Mesendoderm (in vitro differentiated cells): ENCODE measurements at regions not wholly inside any gene's neighbourhood (a gene's known extent, or its start where the extent isn't known, plus 50 kb on each side); places are given as distances from the start of the nearest gene placed in this dataset.

ENCODE experiments used
- DNase-seq: peaks from one replicate; pipeline ENCODE4 v3.0.0; 2013
- H2AK5ac ChIP-seq: 2 replicates; pipeline ENCODE4 v1.6.1; 2013; ENCODE audit warnings: low read length, inconsistent platforms
- H2BK120ac ChIP-seq: 2 replicates; pipeline ENCODE4 v1.6.1; 2013; ENCODE audit warnings: low read depth, mild to moderate bottlenecking, low read length, moderate library complexity, mixed read lengths
- H2BK15ac ChIP-seq: replicated peaks from 2 replicates; pipeline ENCODE4 v1.6.1; 2013; ENCODE audit warnings: low read depth, mild to moderate bottlenecking, moderate library complexity
- H2BK5ac ChIP-seq: 2 replicates; pipeline ENCODE4 v1.6.1; 2013; ENCODE audit warnings: low read length, inconsistent platforms
- H3K18ac ChIP-seq: 2 replicates; pipeline ENCODE4 v1.6.1; 2013; ENCODE audit warnings: mild to moderate bottlenecking, low read length, mixed read lengths
- H3K23ac ChIP-seq: one replicate; pipeline ENCODE4 v1.6.1; 2013; ENCODE audit warnings: low read length
- H3K27ac ChIP-seq: 2 replicates; pipeline ENCODE4 v1.5.1; 2013; ENCODE audit warnings: low read depth, mild to moderate bottlenecking, inconsistent platforms, low read length, moderate library complexity
- H3K27me3 ChIP-seq: 2 replicates; pipeline ENCODE4 v1.6.1; 2013; ENCODE audit warnings: low read length, control low read depth, mild to moderate bottlenecking, inconsistent platforms; ENCODE audit not compliant: insufficient read depth, poor library complexity
- H3K36me3 ChIP-seq: 2 replicates; pipeline ENCODE4 v1.6.1; 2013; ENCODE audit warnings: low read length, inconsistent platforms; ENCODE audit not compliant: control insufficient read depth, insufficient read depth
- H3K4ac ChIP-seq: one replicate; pipeline ENCODE4 v1.6.1; 2013; ENCODE audit warnings: low read depth, mild to moderate bottlenecking, low read length, moderate library complexity
- H3K4me1 ChIP-seq: 2 replicates; pipeline ENCODE4 v1.6.1; 2013; ENCODE audit warnings: low read depth, low read length, inconsistent platforms; ENCODE audit not compliant: control insufficient read depth
- H3K4me2 ChIP-seq: 2 replicates; pipeline ENCODE4 v1.6.1; 2013; ENCODE audit warnings: low read length
- H3K4me3 ChIP-seq: 2 replicates; pipeline ENCODE4 v1.5.1; 2013; ENCODE audit warnings: mild to moderate bottlenecking, low read length
- H3K56ac ChIP-seq: one replicate; pipeline ENCODE4 v1.6.1; 2013; ENCODE audit warnings: low read length
- H3K79me1 ChIP-seq: 2 replicates; pipeline ENCODE4 v1.6.1; 2013; ENCODE audit warnings: low read length, inconsistent platforms
- H3K79me2 ChIP-seq: 2 replicates; pipeline ENCODE4 v1.6.1; 2013; ENCODE audit warnings: mild to moderate bottlenecking, low read length; ENCODE audit not compliant: control insufficient read depth, insufficient read depth
- H3K9ac ChIP-seq: 2 replicates; pipeline ENCODE4 v1.6.1; 2013; ENCODE audit warnings: low read length, inconsistent platforms
- H4K5ac ChIP-seq: one replicate; pipeline ENCODE4 v1.6.1; 2013; ENCODE audit warnings: low read length
- H4K8ac ChIP-seq: one replicate; pipeline ENCODE4 v1.6.1; 2013; ENCODE audit warnings: low read depth, mild to moderate bottlenecking, control low read depth, low read length, moderate library complexity
- WGBS: extraction: QIAGEN DNeasy Blood & Tissue Kit; methylation state at CpG from one replicate; pipeline ENCODE4 v1.1.7; 2013; ENCODE audit warnings: low lambda C conversion rate, missing lambda C conversion rate; ENCODE audit not compliant: insufficient coverage; ENCODE audit errors: extremely low coverage; 5-methylcytosine and 5-hydroxymethylcytosine counted together

- H2BK120ac ChIP-seq = no peak overlapping the region
- no peak overlapping the region for H3K23ac ChIP-seq
- no peaks in the 10 kb centered on the region for H3K79me1 ChIP-seq
- no peak overlapping the region for H3K4ac ChIP-seq
- H2AK5ac ChIP-seq = no peak overlapping the region
- H3K36me3 ChIP-seq = no peaks in the 10 kb centered on the region
- no peak overlapping the region for H2BK5ac ChIP-seq
- H3K4me1 ChIP-seq = no peaks in the 10 kb centered on the region
- no peak overlapping the region for H3K4me3 ChIP-seq
- no peaks in the 10 kb centered on the region for H3K27me3 ChIP-seq
- no peak overlapping the region for H4K8ac ChIP-seq
- H3K4me2 ChIP-seq = no peak overlapping the region
- H3K18ac ChIP-seq = no peak overlapping the region
- no peaks in the 10 kb centered on the region for H3K79me2 ChIP-seq
- H4K5ac ChIP-seq = no peak overlapping the region
- H3K27ac ChIP-seq = no peak overlapping the region
- no peak overlapping the region for H2BK15ac ChIP-seq
- H3K56ac ChIP-seq = no peak overlapping the region
- H3K9ac ChIP-seq = no peak overlapping the region
- DNase-seq = no peak
These were observed 622.0 kb downstream of the CENPC start for GRCh38 chr4:66923081-66923865.

DNA sequence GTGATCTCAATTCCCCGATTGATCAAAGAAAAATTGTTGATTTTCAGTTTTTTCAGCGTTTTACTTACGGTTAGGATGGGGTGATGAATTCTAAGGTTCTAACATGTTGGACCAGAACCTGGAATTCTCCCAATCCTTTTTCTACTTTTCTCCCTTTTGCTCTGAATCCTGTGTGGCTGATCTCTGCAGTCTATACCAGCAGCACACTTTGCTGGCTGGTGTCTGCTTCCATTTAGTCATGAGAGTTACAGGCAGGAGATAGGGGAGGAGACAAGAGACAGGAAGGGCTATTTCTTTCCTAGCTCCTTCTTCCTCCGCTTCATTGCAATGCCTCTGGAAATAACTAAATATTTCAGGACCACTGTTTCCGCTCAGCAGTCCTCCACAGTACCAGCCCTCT lies 623.9 kb downstream of the CENPC start:
- WGBS = no CpG with 5 or more reads among the region's 5 CpGs
- no peak overlapping the region for H4K5ac ChIP-seq

DNA sequence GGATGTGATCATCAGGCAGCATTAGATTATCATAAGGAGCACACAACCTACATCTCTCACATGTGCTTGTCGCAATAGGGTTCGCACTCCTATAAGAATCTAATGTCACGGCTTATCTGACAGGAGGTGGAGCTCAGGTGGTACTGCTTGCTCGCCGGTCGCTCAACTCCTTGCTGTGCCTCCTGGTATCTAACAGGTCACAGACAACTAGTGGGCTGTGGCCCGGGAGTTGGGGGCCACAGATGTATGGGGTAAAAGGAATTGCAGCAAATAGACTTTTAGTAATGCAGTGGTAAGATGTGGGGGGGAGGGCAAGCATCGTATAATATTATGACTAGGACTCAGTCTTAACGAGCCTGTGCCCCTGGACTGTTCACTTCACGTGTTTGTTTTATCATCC lies 624.8 kb downstream of the CENPC start:
- no peak overlapping the region for H4K5ac ChIP-seq
- no peak overlapping the region for H3K18ac ChIP-seq
- H3K4me3 ChIP-seq = no peak overlapping the region
- no peak for DNase-seq
- no peaks in the 10 kb centered on the region for H3K36me3 ChIP-seq
- H3K4me1 ChIP-seq = no peaks in the 10 kb centered on the region
- no peak overlapping the region for H3K9ac ChIP-seq
- H3K27me3 ChIP-seq = no peaks in the 10 kb centered on the region
- no peak overlapping the region for H3K23ac ChIP-seq
- H3K79me1 ChIP-seq = no peaks in the 10 kb centered on the region
- no peak overlapping the region for H3K4me2 ChIP-seq
- no peak overlapping the region for H2BK120ac ChIP-seq
- H3K56ac ChIP-seq = no peak overlapping the region
- no peak overlapping the region for H4K8ac ChIP-seq
- H2BK5ac ChIP-seq = no peak overlapping the region
- H3K79me2 ChIP-seq = no peaks in the 10 kb centered on the region
- no peak overlapping the region for H3K27ac ChIP-seq
- no CpG with 5 or more reads among the region's 10 CpGs for WGBS
- no peak overlapping the region for H3K4ac ChIP-seq
- no peak overlapping the region for H2AK5ac ChIP-seq
- no peak overlapping the region for H2BK15ac ChIP-seq

More for the DNA sequence above, 623.9 kb downstream of the CENPC start:
- no peak overlapping the region for H2BK5ac ChIP-seq
- H4K8ac ChIP-seq = no peak overlapping the region
- no peak overlapping the region for H3K4me2 ChIP-seq
- DNase-seq = peak; percentile 6
- H3K36me3 ChIP-seq = no peaks in the 10 kb centered on the region
- H3K4me1 ChIP-seq = no peaks in the 10 kb centered on the region
- no peak overlapping the region for H3K9ac ChIP-seq
- no peak overlapping the region for H3K56ac ChIP-seq
- no peak overlapping the region for H2BK120ac ChIP-seq
- no peaks in the 10 kb centered on the region for H3K79me1 ChIP-seq
- H2AK5ac ChIP-seq = no peak overlapping the region
- no peaks in the 10 kb centered on the region for H3K27me3 ChIP-seq
- no peaks in the 10 kb centered on the region for H3K79me2 ChIP-seq
- H3K27ac ChIP-seq = no peak overlapping the region
- no peak overlapping the region for H3K4me3 ChIP-seq
- H3K18ac ChIP-seq = no peak overlapping the region
- H3K4ac ChIP-seq = no peak overlapping the region
- no peak overlapping the region for H3K23ac ChIP-seq
- no peak overlapping the region for H2BK15ac ChIP-seq

DNA sequence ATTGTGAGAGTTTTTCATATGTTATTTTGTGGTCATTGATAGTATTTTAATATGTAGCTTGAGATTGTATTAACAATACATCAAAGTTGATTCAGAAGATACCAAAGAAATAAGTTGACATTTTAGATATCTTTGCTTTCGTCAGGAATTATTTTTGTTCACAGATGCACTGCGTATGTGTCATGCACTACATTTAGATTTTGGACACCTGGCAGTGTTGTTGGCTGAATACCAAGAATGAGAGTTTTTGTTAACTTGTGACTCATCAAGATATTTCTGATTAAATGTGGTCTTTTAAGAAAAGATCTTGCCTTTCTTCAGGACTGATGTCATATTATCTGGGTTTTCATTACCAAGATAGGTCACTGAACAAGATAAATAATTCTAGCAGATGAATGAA lies 633.4 kb downstream of the CENPC start:
- Histone ChIP-seq H2BK15ac (no peak overlapping the region), H3K36me3 (no peaks in the 10 kb centered on the region), H3K4me2 (no peak overlapping the region), H2BK5ac (no peak overlapping the region), H3K9ac (no peak overlapping the region), H3K56ac (no peak overlapping the region), H2BK120ac (no peak overlapping the region), H3K27me3 (no peaks in the 10 kb centered on the region), H3K4ac (no peak overlapping the region), H3K79me2 (no peaks in the 10 kb centered on the region), H3K4me1 (no peaks in the 10 kb centered on the region), H3K27ac (no peak overlapping the region), H4K8ac (no peak overlapping the region), H3K23ac (no peak overlapping the region), H3K4me3 (no peak overlapping the region), H3K79me1 (no peaks in the 10 kb centered on the region), H4K5ac (no peak overlapping the region), H3K18ac (no peak overlapping the region), H2AK5ac (no peak overlapping the region)
- no CpG with 5 or more reads among the region's 2 CpGs for WGBS
- no peak for DNase-seq

DNA sequence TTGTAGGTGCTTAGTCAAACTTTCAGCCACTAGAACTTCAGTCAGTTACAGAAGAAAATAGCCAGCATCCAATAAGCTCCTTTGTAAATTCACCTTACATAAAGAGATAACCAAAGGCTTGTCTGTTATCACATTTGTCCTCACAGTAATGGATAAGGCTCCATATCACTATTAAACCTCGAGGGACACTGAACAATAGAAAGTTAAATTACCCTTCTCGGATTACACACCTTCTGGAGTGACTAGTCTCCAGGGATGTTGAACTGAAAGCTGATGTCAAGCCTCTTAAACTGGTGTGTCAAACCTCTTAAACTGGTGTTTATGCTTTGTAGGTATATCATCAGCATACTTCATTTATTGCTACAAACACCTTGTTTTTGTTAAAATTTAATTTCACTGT lies 639.0 kb downstream of the CENPC start:
- no CpG with 5 or more reads among the region's 2 CpGs for WGBS
- H2BK15ac ChIP-seq = no peak overlapping the region
- no peaks in the 10 kb centered on the region for H3K79me1 ChIP-seq
- H4K5ac ChIP-seq = no peak overlapping the region
- H3K4me2 ChIP-seq = no peak overlapping the region
- no peaks in the 10 kb centered on the region for H3K27me3 ChIP-seq
- H3K56ac ChIP-seq = no peak overlapping the region
- H4K8ac ChIP-seq = no peak overlapping the region
- no peak overlapping the region for H3K4me3 ChIP-seq
- H3K36me3 ChIP-seq = no peaks in the 10 kb centered on the region
- no peaks in the 10 kb centered on the region for H3K4me1 ChIP-seq
- no peak overlapping the region for H3K18ac ChIP-seq
- peak; percentile 76 for DNase-seq
- no peak overlapping the region for H3K23ac ChIP-seq
- H3K27ac ChIP-seq = no peak overlapping the region
- no peak overlapping the region for H3K4ac ChIP-seq
- H3K79me2 ChIP-seq = no peaks in the 10 kb centered on the region
- H2BK120ac ChIP-seq = no peak overlapping the region
- no peak overlapping the region for H2AK5ac ChIP-seq
- H3K9ac ChIP-seq = no peak overlapping the region
- H2BK5ac ChIP-seq = no peak overlapping the region
